Stimulated activated naive CD8-positive, alpha-beta T cell treated with anti-CD3 and anti-CD28 coated beads, Interleukin-15, Interleukin-2, amounts not matched to agents 100 ng/mL and 50 ng/mL, for 24 hours (primary cell): ENCODE measurements at regions not wholly inside any gene's neighbourhood (a gene's known extent, or its start where the extent isn't known, plus 50 kb on each side); places are given as distances from the start of the nearest gene placed in this dataset.
"Not testable (repeated sequence)": the region's sequence is repeated elsewhere in the genome, so short reads cannot be mapped to it uniquely, and the experiment has no call there.

Experiments
- H3K27ac Mint-ChIP-seq: one replicate; pipeline ENCODE4 v1.8.0; 2021; ENCODE audit warnings: mild to moderate bottlenecking, mixed read lengths
- H3K27me3 Mint-ChIP-seq: one replicate; pipeline ENCODE4 v1.8.0; 2021; ENCODE audit warnings: mixed read lengths
- H3K36me3 Mint-ChIP-seq: one replicate; pipeline ENCODE4 v1.8.0; 2021; ENCODE audit warnings: low read depth, mixed read lengths
- H3K4me1 Mint-ChIP-seq: one replicate; pipeline ENCODE4 v1.8.0; 2021; ENCODE audit warnings: low read depth, mixed read lengths
- H3K4me3 Mint-ChIP-seq: one replicate; pipeline ENCODE4 v1.8.0; 2021; ENCODE audit warnings: mild to moderate bottlenecking, mixed read lengths
- H3K9me3 Mint-ChIP-seq: one replicate; pipeline ENCODE4 v1.8.0; 2021; ENCODE audit warnings: mixed read lengths

GRCh38 chr12:107583551-107583950, 102.0 kb upstream of the PWP1 start:
- Mint-ChIP-seq H3K36me3 (peaks cover 19% of the 10 kb centered on the region), H3K9me3 (peaks cover 13% of the 10 kb centered on the region), H3K4me3 (no peak overlapping the region), H3K27me3 (no peaks in the 10 kb centered on the region), H3K4me1 (no peaks in the 10 kb centered on the region), H3K27ac (no peak overlapping the region)

GRCh38 chr12:107584563-107584962, 101.0 kb upstream of the PWP1 start:
- peaks cover 13% of the 10 kb centered on the region for H3K9me3 Mint-ChIP-seq
- H3K4me3 Mint-ChIP-seq = no peak overlapping the region
- H3K27me3 Mint-ChIP-seq = no peaks in the 10 kb centered on the region
- peaks cover 19% of the 10 kb centered on the region for H3K36me3 Mint-ChIP-seq
- H3K4me1 Mint-ChIP-seq = no peaks in the 10 kb centered on the region
- no peak overlapping the region for H3K27ac Mint-ChIP-seq

- Mint-ChIP-seq H3K4me1 (no peaks in the 10 kb centered on the region), H3K9me3 (peaks cover 17% of the 10 kb centered on the region), H3K27ac (no peak overlapping the region), H3K27me3 (no peaks in the 10 kb centered on the region), H3K4me3 (no peak overlapping the region), H3K36me3 (peaks cover 28% of the 10 kb centered on the region)
Measured at GRCh38 chr12:107586256-107586970, 99.2 kb upstream of the PWP1 start.

GRCh38 chr12:107590413-107590812, 95.2 kb upstream of the PWP1 start:
- H3K4me3 Mint-ChIP-seq = no peak overlapping the region
- peaks cover 29% of the 10 kb centered on the region for H3K9me3 Mint-ChIP-seq
- no peaks in the 10 kb centered on the region for H3K27me3 Mint-ChIP-seq
- H3K4me1 Mint-ChIP-seq = no peaks in the 10 kb centered on the region
- peaks cover 28% of the 10 kb centered on the region for H3K36me3 Mint-ChIP-seq
- H3K27ac Mint-ChIP-seq = no peak overlapping the region

- Mint-ChIP-seq H3K9me3 (peaks cover 26% of the 10 kb centered on the region), H3K27me3 (no peaks in the 10 kb centered on the region), H3K27ac (no peak overlapping the region), H3K4me1 (no peaks in the 10 kb centered on the region), H3K4me3 (no peak overlapping the region), H3K36me3 (peaks cover 25% of the 10 kb centered on the region)
Measured at GRCh38 chr12:107590814-107591375, 94.7 kb upstream of the PWP1 start.

- Mint-ChIP-seq H3K36me3 (peaks cover 9% of the 10 kb centered on the region), H3K27ac (no peak overlapping the region), H3K4me3 (no peak overlapping the region), H3K4me1 (no peaks in the 10 kb centered on the region), H3K9me3 (peaks cover 16% of the 10 kb centered on the region), H3K27me3 (no peaks in the 10 kb centered on the region)
Measured at GRCh38 chr12:107593713-107594381, 91.8 kb upstream of the PWP1 start.

GRCh38 chr12:107594995-107595394, 90.6 kb upstream of the PWP1 start:
- no peak overlapping the region for H3K4me3 Mint-ChIP-seq

GRCh38 chr12:107597695-107598410, 87.7 kb upstream of the PWP1 start:
- Mint-ChIP-seq H3K9me3 (peaks cover 4% of the 10 kb centered on the region), H3K27ac (peak overlapping the region; percentile 16), H3K27me3 (no peaks in the 10 kb centered on the region), H3K4me3 (no peak overlapping the region), H3K36me3 (no peaks in the 10 kb centered on the region), H3K4me1 (no peaks in the 10 kb centered on the region)

More at GRCh38 chr12:107594995-107595394, 90.6 kb upstream of the PWP1 start:
- no peaks in the 10 kb centered on the region for H3K4me1 Mint-ChIP-seq
- H3K27me3 Mint-ChIP-seq = no peaks in the 10 kb centered on the region
- H3K9me3 Mint-ChIP-seq = peaks cover 16% of the 10 kb centered on the region
- peaks cover 9% of the 10 kb centered on the region for H3K36me3 Mint-ChIP-seq
- no peak overlapping the region for H3K27ac Mint-ChIP-seq

- no peak overlapping the region for H3K4me3 Mint-ChIP-seq
- no peaks in the 10 kb centered on the region for H3K9me3 Mint-ChIP-seq
- peaks cover 3% of the 10 kb centered on the region for H3K36me3 Mint-ChIP-seq
- H3K27ac Mint-ChIP-seq = no peak overlapping the region
- H3K27me3 Mint-ChIP-seq = no peaks in the 10 kb centered on the region
- no peaks in the 10 kb centered on the region for H3K4me1 Mint-ChIP-seq
Measured at GRCh38 chr12:107598906-107599305, 86.7 kb upstream of the PWP1 start.

- Mint-ChIP-seq H3K27me3 (no peaks in the 10 kb centered on the region), H3K36me3 (peaks cover 3% of the 10 kb centered on the region), H3K9me3 (no peaks in the 10 kb centered on the region), H3K4me1 (no peaks in the 10 kb centered on the region), H3K27ac (no peak overlapping the region), H3K4me3 (no peak overlapping the region)
Measured at GRCh38 chr12:107600581-107601144, 84.9 kb upstream of the PWP1 start.

GRCh38 chr12:107602446-107602845, 83.2 kb upstream of the PWP1 start:
- Mint-ChIP-seq H3K27ac (no peak overlapping the region), H3K4me1 (no peaks in the 10 kb centered on the region), H3K27me3 (no peaks in the 10 kb centered on the region)

GRCh38 chr12:107605293-107605692, 80.3 kb upstream of the PWP1 start:
- Mint-ChIP-seq H3K27me3 (no peaks in the 10 kb centered on the region), H3K4me3 (no peak overlapping the region), H3K9me3 (no peaks in the 10 kb centered on the region), H3K4me1 (no peaks in the 10 kb centered on the region), H3K36me3 (peaks cover 3% of the 10 kb centered on the region), H3K27ac (no peak overlapping the region)

More at GRCh38 chr12:107602446-107602845, 83.2 kb upstream of the PWP1 start:
- peaks cover 3% of the 10 kb centered on the region for H3K36me3 Mint-ChIP-seq
- H3K9me3 Mint-ChIP-seq = no peaks in the 10 kb centered on the region
- no peak overlapping the region for H3K4me3 Mint-ChIP-seq

- no peaks in the 10 kb centered on the region for H3K9me3 Mint-ChIP-seq
- no peaks in the 10 kb centered on the region for H3K4me1 Mint-ChIP-seq
- H3K4me3 Mint-ChIP-seq = no peak overlapping the region
- peaks cover 3% of the 10 kb centered on the region for H3K36me3 Mint-ChIP-seq
- H3K27me3 Mint-ChIP-seq = no peaks in the 10 kb centered on the region
- H3K27ac Mint-ChIP-seq = no peak overlapping the region
Measured at GRCh38 chr12:107607464-107608392, 77.9 kb upstream of the PWP1 start.

- not testable (repeated sequence) for H3K4me1 Mint-ChIP-seq, H3K27ac Mint-ChIP-seq, H3K27me3 Mint-ChIP-seq, H3K4me3 Mint-ChIP-seq, H3K9me3 Mint-ChIP-seq, H3K36me3 Mint-ChIP-seq
Measured at GRCh38 chr12:107608779-107609178, 76.8 kb upstream of the PWP1 start.
